Vagina (tissue), 2 donors: ENCODE measurements at regions not wholly inside any gene's neighbourhood (a gene's known extent, or its start where the extent isn't known, plus 50 kb on each side); places are given as distances from the start of the nearest gene placed in this dataset.

Source experiments
- DNase-seq, 2 donors: peaks; one replicate each; pipeline ENCODE4 v3.0.0-alpha.2; 2017; ENCODE audit errors: extremely low spot score in 2 of 2
- H3K27ac ChIP-seq: fragments of 200-600 bp; sonication (generic); one replicate; pipeline ENCODE4 v1.5.1; 2019
- H3K27me3 ChIP-seq: fragments of 200-600 bp; sonication (generic); one replicate; pipeline ENCODE4 v1.5.1; 2019
- H3K36me3 ChIP-seq, 2 donors: fragments of 200-600 bp; sonication (generic); one replicate each; pipeline ENCODE4 v1.5.1; 2017 to 2019
- H3K4me1 ChIP-seq: fragments of 200-600 bp; sonication (generic); one replicate; pipeline ENCODE4 v1.5.1; 2019
- H3K4me3 ChIP-seq, 2 donors: fragments of 200-600 bp; sonication (generic); 1 replicate in 1 of 2; 2 replicates in 1 of 2; pipeline ENCODE4 v1.5.1; 2016 to 2019
- H3K9me3 ChIP-seq: fragments of 200-600 bp; sonication (generic); one replicate; pipeline ENCODE4 v1.5.1; 2019
- POLR2A ChIP-seq, 2 donors: fragments of 450-650 bp; IDR thresholded peaks; one replicate each; pipeline ENCODE4 v1.6.1; 2017; ENCODE audit warnings: antibody characterized with exemption in 2 of 2, mild to moderate bottlenecking in 2 of 2, moderate library complexity in 2 of 2
- POLR2AphosphoS5 ChIP-seq, 2 donors: sonication (generic); formaldehyde crosslinking; IDR thresholded peaks; one replicate each; pipeline ENCODE4 v1.9.0; 2017; ENCODE audit warnings: antibody characterized with exemption in 2 of 2, mild to moderate bottlenecking in 2 of 2, low read depth in 1 of 2; ENCODE audit not compliant: insufficient read depth in 1 of 2
- intact Hi-C: fragments of 100-400 bp; cut with DNase I; formaldehyde crosslinking; loops from one replicate; pipeline ENCODE4 v1.15.1; 2023
- TF ChIP-seq, protein P1 (sequence below), 3 experiments: fragments of 450-650 bp in 2 of 3; fragments of 200-600 bp in 1 of 3; sonication (generic) in 1 of 3; IDR thresholded peaks; one replicate each; pipeline ENCODE4 v1.5.1; 2017 to 2019; ENCODE audit warnings: antibody characterized with exemption in 3 of 3, mild to moderate bottlenecking in 2 of 3, moderate library complexity in 2 of 3

DNA sequence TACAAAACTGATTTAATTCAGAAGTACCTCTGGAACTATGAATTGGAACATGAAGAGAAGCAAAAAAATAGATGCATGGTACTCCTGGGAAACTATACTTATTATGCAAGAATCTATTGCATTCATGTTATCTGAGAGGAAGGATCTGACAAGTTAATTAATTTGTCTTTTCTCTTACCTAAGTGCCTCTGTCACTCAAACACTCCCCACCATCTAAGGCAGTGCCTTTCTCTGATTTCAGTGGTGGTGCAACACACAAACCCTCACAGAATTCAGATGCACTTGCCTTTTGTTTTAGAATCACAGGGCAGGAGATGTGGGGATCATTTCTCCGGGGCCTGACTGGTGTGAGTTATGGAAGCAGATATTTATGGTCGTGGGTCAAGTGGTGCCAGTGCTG, 52.5 kb upstream of the C9orf72 start:
- TF ChIP-seq, protein P1, sequence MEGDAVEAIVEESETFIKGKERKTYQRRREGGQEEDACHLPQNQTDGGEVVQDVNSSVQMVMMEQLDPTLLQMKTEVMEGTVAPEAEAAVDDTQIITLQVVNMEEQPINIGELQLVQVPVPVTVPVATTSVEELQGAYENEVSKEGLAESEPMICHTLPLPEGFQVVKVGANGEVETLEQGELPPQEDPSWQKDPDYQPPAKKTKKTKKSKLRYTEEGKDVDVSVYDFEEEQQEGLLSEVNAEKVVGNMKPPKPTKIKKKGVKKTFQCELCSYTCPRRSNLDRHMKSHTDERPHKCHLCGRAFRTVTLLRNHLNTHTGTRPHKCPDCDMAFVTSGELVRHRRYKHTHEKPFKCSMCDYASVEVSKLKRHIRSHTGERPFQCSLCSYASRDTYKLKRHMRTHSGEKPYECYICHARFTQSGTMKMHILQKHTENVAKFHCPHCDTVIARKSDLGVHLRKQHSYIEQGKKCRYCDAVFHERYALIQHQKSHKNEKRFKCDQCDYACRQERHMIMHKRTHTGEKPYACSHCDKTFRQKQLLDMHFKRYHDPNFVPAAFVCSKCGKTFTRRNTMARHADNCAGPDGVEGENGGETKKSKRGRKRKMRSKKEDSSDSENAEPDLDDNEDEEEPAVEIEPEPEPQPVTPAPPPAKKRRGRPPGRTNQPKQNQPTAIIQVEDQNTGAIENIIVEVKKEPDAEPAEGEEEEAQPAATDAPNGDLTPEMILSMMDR (IDR thresholded peaks at IDR 0.05), result no peak
- TF ChIP-seq POLR2AphosphoS5 (IDR thresholded peaks at IDR 0.05; ENCODE audit: insufficient read depth in 1 of 2, low read depth in 1 of 2), result no peak
- TF ChIP-seq POLR2A (IDR thresholded peaks at IDR 0.05), result no peak
- H3K4me1 ChIP-seq, result no peaks in the 10 kb centered on the region
- intact Hi-C loops, result no loop called here
- no peak overlapping the region for H3K4me3 ChIP-seq
- no peaks in the 10 kb centered on the region for H3K27me3 ChIP-seq
- H3K9me3 ChIP-seq, result no peaks in the 10 kb centered on the region
- no peak for DNase-seq
- H3K27ac ChIP-seq, result no peak overlapping the region
- no peaks in the 10 kb centered on the region for H3K36me3 ChIP-seq

DNA sequence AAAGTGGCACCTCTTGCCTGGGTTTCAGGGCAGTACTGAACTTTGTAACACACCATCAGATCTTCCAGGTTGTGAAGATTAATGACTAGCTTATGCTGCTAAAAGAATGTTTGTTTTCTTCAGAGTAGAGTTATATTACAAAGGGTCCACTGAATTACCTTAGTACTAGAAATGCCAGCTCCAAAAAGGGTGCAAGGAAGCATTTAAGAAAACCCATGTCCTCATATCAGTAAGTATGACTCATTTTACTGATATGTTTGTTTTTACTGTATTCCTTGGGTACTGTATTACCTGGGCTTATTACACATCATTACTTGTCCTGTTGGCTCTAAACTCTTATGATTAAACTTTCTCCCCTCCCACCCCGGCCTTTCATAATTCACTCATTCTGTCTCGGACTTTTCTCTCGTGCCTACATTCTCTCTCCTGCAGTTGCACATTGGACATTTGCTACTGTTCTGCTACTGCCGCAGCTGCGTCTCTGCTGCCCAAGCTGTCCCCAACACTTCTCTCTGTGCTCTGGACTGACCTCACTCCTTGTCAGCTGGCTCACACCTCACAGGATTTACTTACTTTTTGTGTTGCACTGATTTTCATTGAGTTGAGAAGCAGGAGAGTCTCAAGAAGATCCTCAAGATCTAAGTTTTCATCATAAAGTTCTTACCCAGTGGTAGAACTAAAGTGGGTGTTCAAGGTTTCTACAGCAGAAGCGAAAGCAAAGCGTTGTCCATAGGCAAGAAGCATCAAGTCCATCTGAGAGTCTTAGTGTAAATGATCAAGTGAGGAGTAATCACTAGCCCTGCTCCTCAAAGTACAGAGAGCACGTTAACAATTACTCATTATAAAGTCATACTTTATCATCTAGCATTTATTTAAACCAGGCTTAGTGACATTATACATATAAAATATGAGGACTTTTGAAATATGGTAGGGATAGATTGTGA, 53.2 kb upstream of the C9orf72 start:
- H3K27ac ChIP-seq, result no peak overlapping the region
- intact Hi-C loops, result no loop called here

DNA sequence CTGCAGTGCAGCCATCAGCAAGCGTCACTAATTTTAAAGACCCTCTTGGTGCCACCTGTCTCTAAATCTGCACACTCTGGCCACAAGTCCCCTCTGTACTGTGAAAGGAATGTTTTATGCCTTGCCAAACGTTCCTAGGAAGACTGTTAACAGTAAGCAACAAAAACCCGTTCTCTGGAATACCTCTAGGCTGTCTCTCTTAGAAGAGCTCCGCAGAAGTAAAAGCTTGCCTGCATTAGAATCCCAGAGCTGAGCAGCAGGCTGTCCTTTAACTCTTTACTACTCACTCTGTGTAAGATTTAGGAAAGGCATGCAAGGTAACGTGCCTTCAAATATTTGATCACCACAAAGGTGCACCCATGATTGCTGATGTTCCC, 53.9 kb upstream of the C9orf72 start:
- intact Hi-C loops, result no loop called here
- no peak overlapping the region for H3K27ac ChIP-seq

More for the DNA sequence above, 53.2 kb upstream of the C9orf72 start:
- TF ChIP-seq, protein P1 (IDR thresholded peaks at IDR 0.05), result no peak
- no peak for TF ChIP-seq POLR2AphosphoS5 (IDR thresholded peaks at IDR 0.05; ENCODE audit: insufficient read depth in 1 of 2, low read depth in 1 of 2)
- no peak for TF ChIP-seq POLR2A (IDR thresholded peaks at IDR 0.05)
- H3K27me3 ChIP-seq, result no peaks in the 10 kb centered on the region
- DNase-seq, result no peak
- no peaks in the 10 kb centered on the region for H3K4me1 ChIP-seq
- no peaks in the 10 kb centered on the region for H3K36me3 ChIP-seq
- no peaks in the 10 kb centered on the region for H3K9me3 ChIP-seq
- H3K4me3 ChIP-seq, result no peak overlapping the region

DNA sequence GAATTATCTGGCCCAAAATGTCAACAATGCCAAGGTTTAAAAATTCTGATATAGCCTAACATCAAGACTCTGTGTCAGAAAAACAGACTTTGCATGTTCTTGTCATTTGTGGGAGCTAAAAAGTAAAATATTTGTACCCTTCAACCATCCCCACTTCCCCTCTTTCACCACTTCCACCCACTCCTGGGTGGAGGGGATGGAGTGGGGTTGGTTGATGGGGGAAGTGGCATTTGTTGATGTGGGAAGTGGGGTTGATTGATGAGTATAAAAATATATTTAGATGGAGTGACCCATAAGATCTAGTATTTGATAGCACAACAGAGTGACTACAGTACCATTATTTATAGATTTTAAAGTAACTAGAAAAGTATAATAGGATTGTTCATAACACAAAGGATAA, 55.0 kb upstream of the C9orf72 start:
- TF ChIP-seq, protein P1 (IDR thresholded peaks at IDR 0.05), result no peak
- TF ChIP-seq POLR2A (IDR thresholded peaks at IDR 0.05) (no peak), POLR2AphosphoS5 (IDR thresholded peaks at IDR 0.05; ENCODE audit: insufficient read depth in 1 of 2, low read depth in 1 of 2) (no peak)
- Histone ChIP-seq H3K4me1 (no peaks in the 10 kb centered on the region), H3K4me3 (no peak overlapping the region), H3K27me3 (no peaks in the 10 kb centered on the region), H3K9me3 (no peaks in the 10 kb centered on the region), H3K27ac (no peak overlapping the region), H3K36me3 (no peaks in the 10 kb centered on the region)
- intact Hi-C loops, result no loop called here
- DNase-seq, result no peak

More for the DNA sequence above, 53.9 kb upstream of the C9orf72 start:
- H3K4me3 ChIP-seq, result no peak overlapping the region
- no peaks in the 10 kb centered on the region for H3K4me1 ChIP-seq
- TF ChIP-seq, protein P1 (IDR thresholded peaks at IDR 0.05), result no peak
- TF ChIP-seq POLR2AphosphoS5 (IDR thresholded peaks at IDR 0.05; ENCODE audit: insufficient read depth in 1 of 2, low read depth in 1 of 2) (no peak), POLR2A (IDR thresholded peaks at IDR 0.05) (no peak)
- H3K27me3 ChIP-seq, result no peaks in the 10 kb centered on the region
- no peaks in the 10 kb centered on the region for H3K36me3 ChIP-seq
- DNase-seq, result no peak
- no peaks in the 10 kb centered on the region for H3K9me3 ChIP-seq

DNA sequence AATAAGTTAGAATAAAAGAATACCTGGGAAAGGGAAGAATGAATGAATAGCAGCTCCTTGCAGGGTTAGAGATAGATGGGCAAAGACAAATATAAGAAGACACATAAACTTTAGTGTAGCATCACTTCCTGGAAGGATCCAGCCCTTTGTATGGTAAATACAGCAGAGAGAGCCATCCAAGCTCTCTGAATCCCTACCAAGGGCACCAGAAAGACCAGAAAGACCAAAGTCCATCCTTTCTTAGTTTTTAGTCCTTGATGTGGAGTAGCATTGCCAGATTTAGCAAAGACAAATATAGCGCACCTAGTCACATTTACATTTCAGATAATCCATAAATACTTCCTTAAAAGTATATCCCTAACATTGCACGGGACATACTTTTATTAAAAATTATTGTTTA, 56.1 kb upstream of the C9orf72 start:
- Histone ChIP-seq H3K9me3 (no peaks in the 10 kb centered on the region), H3K4me3 (no peak overlapping the region), H3K4me1 (no peaks in the 10 kb centered on the region), H3K36me3 (no peaks in the 10 kb centered on the region), H3K27me3 (no peaks in the 10 kb centered on the region), H3K27ac (no peak overlapping the region)
- TF ChIP-seq, protein P1 (IDR thresholded peaks at IDR 0.05), result no peak
- TF ChIP-seq POLR2AphosphoS5 (IDR thresholded peaks at IDR 0.05; ENCODE audit: insufficient read depth in 1 of 2, low read depth in 1 of 2), result no peak
- intact Hi-C loops, result no loop called here
- DNase-seq, result no peak
